HL-60 (cell line): ENCODE measurements at regions not wholly inside any gene's neighbourhood (a gene's known extent, or its start where the extent isn't known, plus 50 kb on each side); places are given as distances from the start of the nearest gene placed in this dataset.

Experiments used
- DNase-seq, 2 experiments: peaks; one replicate each; pipeline ENCODE4 v3.0.0-alpha.2; 2010 to 2020; ENCODE audit warnings: low read depth in 1 of 2, low spot score in 1 of 2
- H3K27ac ChIP-seq: fragments of 250-450 bp; sonication (Bioruptor Pico); replicated peaks from 2 replicates; pipeline ENCODE4 v1.5.1; 2020; ENCODE audit warnings: mild to moderate bottlenecking, moderate library complexity
- H3K27me3 ChIP-seq: fragments of 250-450 bp; sonication (Bioruptor Pico); 2 replicates; pipeline ENCODE4 v1.5.1; 2021; ENCODE audit warnings: mild to moderate bottlenecking, moderate library complexity; ENCODE audit not compliant: insufficient read depth, poor library complexity, severe bottlenecking
- H3K4me3 ChIP-seq: replicated peaks from 2 replicates; pipeline ENCODE4 v1.5.1; 2011; ENCODE audit warnings: mild to moderate bottlenecking, control low read depth, low read length; ENCODE audit not compliant: insufficient read depth
- GABPA ChIP-seq: IDR thresholded peaks from 2 replicates; pipeline ENCODE4 v1.6.1; 2012; ENCODE audit warnings: low read depth
- POLR2AphosphoS5 ChIP-seq: IDR thresholded peaks from 2 replicates; pipeline ENCODE4 v1.6.1; 2012; ENCODE audit warnings: low read depth
- SPI1 ChIP-seq: IDR thresholded peaks from 2 replicates; pipeline ENCODE4 v1.6.1; 2012; ENCODE audit warnings: low read depth, mild to moderate bottlenecking, borderline replicate concordance
- TF ChIP-seq, protein P1 (sequence below): IDR thresholded peaks from one replicate; pipeline ENCODE4 v1.5.1; 2011; ENCODE audit warnings: low read length, control low read depth, inconsistent platforms; ENCODE audit not compliant: insufficient read depth
- TF ChIP-seq, protein P2 (sequence below): IDR thresholded peaks from 2 replicates; pipeline ENCODE4 v1.6.1; 2012; ENCODE audit warnings: low read depth; ENCODE audit not compliant: insufficient replicate concordance

- DNase-seq = no peak
- H3K4me3 ChIP-seq = no peak overlapping the region
- H3K27ac ChIP-seq = no peak overlapping the region
- TF ChIP-seq, protein P1, sequence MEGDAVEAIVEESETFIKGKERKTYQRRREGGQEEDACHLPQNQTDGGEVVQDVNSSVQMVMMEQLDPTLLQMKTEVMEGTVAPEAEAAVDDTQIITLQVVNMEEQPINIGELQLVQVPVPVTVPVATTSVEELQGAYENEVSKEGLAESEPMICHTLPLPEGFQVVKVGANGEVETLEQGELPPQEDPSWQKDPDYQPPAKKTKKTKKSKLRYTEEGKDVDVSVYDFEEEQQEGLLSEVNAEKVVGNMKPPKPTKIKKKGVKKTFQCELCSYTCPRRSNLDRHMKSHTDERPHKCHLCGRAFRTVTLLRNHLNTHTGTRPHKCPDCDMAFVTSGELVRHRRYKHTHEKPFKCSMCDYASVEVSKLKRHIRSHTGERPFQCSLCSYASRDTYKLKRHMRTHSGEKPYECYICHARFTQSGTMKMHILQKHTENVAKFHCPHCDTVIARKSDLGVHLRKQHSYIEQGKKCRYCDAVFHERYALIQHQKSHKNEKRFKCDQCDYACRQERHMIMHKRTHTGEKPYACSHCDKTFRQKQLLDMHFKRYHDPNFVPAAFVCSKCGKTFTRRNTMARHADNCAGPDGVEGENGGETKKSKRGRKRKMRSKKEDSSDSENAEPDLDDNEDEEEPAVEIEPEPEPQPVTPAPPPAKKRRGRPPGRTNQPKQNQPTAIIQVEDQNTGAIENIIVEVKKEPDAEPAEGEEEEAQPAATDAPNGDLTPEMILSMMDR = no peak
- TF ChIP-seq POLR2AphosphoS5 (no peak), SPI1 (no peak), GABPA (no peak)
- TF ChIP-seq, protein P2, sequence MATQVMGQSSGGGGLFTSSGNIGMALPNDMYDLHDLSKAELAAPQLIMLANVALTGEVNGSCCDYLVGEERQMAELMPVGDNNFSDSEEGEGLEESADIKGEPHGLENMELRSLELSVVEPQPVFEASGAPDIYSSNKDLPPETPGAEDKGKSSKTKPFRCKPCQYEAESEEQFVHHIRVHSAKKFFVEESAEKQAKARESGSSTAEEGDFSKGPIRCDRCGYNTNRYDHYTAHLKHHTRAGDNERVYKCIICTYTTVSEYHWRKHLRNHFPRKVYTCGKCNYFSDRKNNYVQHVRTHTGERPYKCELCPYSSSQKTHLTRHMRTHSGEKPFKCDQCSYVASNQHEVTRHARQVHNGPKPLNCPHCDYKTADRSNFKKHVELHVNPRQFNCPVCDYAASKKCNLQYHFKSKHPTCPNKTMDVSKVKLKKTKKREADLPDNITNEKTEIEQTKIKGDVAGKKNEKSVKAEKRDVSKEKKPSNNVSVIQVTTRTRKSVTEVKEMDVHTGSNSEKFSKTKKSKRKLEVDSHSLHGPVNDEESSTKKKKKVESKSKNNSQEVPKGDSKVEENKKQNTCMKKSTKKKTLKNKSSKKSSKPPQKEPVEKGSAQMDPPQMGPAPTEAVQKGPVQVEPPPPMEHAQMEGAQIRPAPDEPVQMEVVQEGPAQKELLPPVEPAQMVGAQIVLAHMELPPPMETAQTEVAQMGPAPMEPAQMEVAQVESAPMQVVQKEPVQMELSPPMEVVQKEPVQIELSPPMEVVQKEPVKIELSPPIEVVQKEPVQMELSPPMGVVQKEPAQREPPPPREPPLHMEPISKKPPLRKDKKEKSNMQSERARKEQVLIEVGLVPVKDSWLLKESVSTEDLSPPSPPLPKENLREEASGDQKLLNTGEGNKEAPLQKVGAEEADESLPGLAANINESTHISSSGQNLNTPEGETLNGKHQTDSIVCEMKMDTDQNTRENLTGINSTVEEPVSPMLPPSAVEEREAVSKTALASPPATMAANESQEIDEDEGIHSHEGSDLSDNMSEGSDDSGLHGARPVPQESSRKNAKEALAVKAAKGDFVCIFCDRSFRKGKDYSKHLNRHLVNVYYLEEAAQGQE = no peak
- no peaks in the 10 kb centered on the region for H3K27me3 ChIP-seq
Measured at GRCh38 chr10:121135512-121135911, 284.4 kb downstream of the WDR11 start.

DNA sequence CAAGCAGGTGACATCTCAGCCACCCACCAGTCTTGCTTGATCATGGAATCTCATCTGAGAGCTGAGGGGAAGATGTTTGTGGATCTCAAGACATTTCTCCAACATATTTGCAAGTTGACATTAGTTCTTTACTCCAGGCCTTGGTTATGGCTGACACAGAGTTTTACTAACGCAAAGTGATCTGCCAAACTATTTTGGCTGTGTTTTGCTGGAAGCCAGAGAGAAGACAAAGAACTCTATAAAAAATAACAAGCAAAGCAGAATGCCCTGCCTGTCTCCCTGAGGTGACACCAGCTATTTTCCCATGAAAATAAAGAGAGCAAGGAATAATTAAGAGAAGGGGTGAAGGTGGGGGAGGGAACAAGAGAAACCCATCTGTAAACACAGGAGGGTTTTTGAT is 286.4 kb downstream of the WDR11 start:
- Histone ChIP-seq H3K27ac (no peak overlapping the region), H3K27me3 (no peaks in the 10 kb centered on the region), H3K4me3 (no peak overlapping the region)
- TF ChIP-seq GABPA (no peak), SPI1 (no peak), POLR2AphosphoS5 (no peak)
- TF ChIP-seq, protein P1 = no peak
- TF ChIP-seq, protein P2 = no peak
- no peak for DNase-seq

GRCh38 chr10:121138112-121138860 is 287.1 kb downstream of the WDR11 start:
- no peak for DNase-seq
- H3K4me3 ChIP-seq = no peak overlapping the region
- H3K27ac ChIP-seq = no peak overlapping the region
- no peaks in the 10 kb centered on the region for H3K27me3 ChIP-seq
- TF ChIP-seq GABPA (no peak), SPI1 (no peak), POLR2AphosphoS5 (no peak)
- TF ChIP-seq, protein P2 = no peak
- TF ChIP-seq, protein P1 = no peak
